H1 (cell line): ENCODE measurements at regions not wholly inside any gene's neighbourhood (a gene's known extent, or its start where the extent isn't known, plus 50 kb on each side); places are given as distances from the start of the nearest gene placed in this dataset.

Source experiments
- ATF2 ChIP-seq: IDR thresholded peaks from 2 replicates; pipeline ENCODE4 v1.6.1; 2012; ENCODE audit warnings: low read length, inconsistent platforms
- USF2 ChIP-seq: IDR thresholded peaks from 2 replicates; pipeline ENCODE4 v1.6.1; 2011; ENCODE audit warnings: low read length, improper control_type of control experiment

GRCh38 chr10:57996536-57996935, 271.2 kb downstream of the IPMK start (continued):
- TF ChIP-seq ATF2, result no peak
- TF ChIP-seq USF2, result no peak
- TF ChIP-seq, all 59 proteins: peak for 0
